H1 (cell line): ENCODE measurements at regions not wholly inside any gene's neighbourhood (a gene's known extent, or its start where the extent isn't known, plus 50 kb on each side); places are given as distances from the start of the nearest gene placed in this dataset.

ENCODE experiments used
- SP2 ChIP-seq: IDR thresholded peaks from 2 replicates; pipeline ENCODE4 v1.6.1; 2012; ENCODE audit warnings: mild to moderate bottlenecking, low read length, inconsistent platforms

- no peak for TF ChIP-seq SP2
These were observed 196.3 kb upstream of the GATB start (continued) for GRCh38 chr4:151957153-151957552.
